ENCODE measurements at regions not wholly inside any gene's neighbourhood (a gene's known extent, or its start where the extent isn't known, plus 50 kb on each side); places are given as distances from the start of the nearest gene placed in this dataset.

- Mint-ChIP-seq H3K36me3 (ENCODE audit: insufficient read depth) (no peaks in the 10 kb centered on the region), H3K27me3 (no peaks in the 10 kb centered on the region), H3K27ac (no peak overlapping the region), H3K4me3 (ENCODE audit: low read depth) (no peak overlapping the region), H3K9me3 (ENCODE audit: low read depth) (no peaks in the 10 kb centered on the region), H3K4me1 (ENCODE audit: low read depth) (peaks cover 5% of the 10 kb centered on the region)
- no peak for DNase-seq (ENCODE audit: low spot score, unreplicated experiment)
- no peak for TF ChIP-seq CTCF (IDR thresholded peaks at IDR 0.05; ENCODE audit: unreplicated experiment)
These were observed 101.6 kb upstream of the SPATA12 start for GRCh38 chr3:56958879-56959278.

- H3K4me1 Mint-ChIP-seq (ENCODE audit: low read depth): peaks cover 3% of the 10 kb centered on the region
- TF ChIP-seq CTCF (IDR thresholded peaks at IDR 0.05; ENCODE audit: unreplicated experiment): no peak
- H3K27ac Mint-ChIP-seq: no peak overlapping the region
- no peaks in the 10 kb centered on the region for H3K36me3 Mint-ChIP-seq (ENCODE audit: insufficient read depth)
- no peak overlapping the region for H3K4me3 Mint-ChIP-seq (ENCODE audit: low read depth)
- no peaks in the 10 kb centered on the region for H3K9me3 Mint-ChIP-seq (ENCODE audit: low read depth)
- no peak for DNase-seq (ENCODE audit: low spot score, unreplicated experiment)
- no peaks in the 10 kb centered on the region for H3K27me3 Mint-ChIP-seq
These were observed 102.9 kb upstream of the SPATA12 start for GRCh38 chr3:56957522-56957921.

GRCh38 chr3:56956906-56957305 is 103.6 kb upstream of the SPATA12 start:
- no peak for TF ChIP-seq CTCF (IDR thresholded peaks at IDR 0.05; ENCODE audit: unreplicated experiment)
- no peak for DNase-seq (ENCODE audit: low spot score, unreplicated experiment)

GRCh38 chr3:56955492-56956111 is 104.9 kb upstream of the SPATA12 start:
- H3K36me3 Mint-ChIP-seq (ENCODE audit: insufficient read depth): no peaks in the 10 kb centered on the region

More at GRCh38 chr3:56956906-56957305, 103.6 kb upstream of the SPATA12 start:
- H3K27ac Mint-ChIP-seq: no peak overlapping the region
- no peaks in the 10 kb centered on the region for H3K27me3 Mint-ChIP-seq
- H3K4me1 Mint-ChIP-seq (ENCODE audit: low read depth): no peaks in the 10 kb centered on the region
- no peak overlapping the region for H3K4me3 Mint-ChIP-seq (ENCODE audit: low read depth)
- no peaks in the 10 kb centered on the region for H3K36me3 Mint-ChIP-seq (ENCODE audit: insufficient read depth)
- H3K9me3 Mint-ChIP-seq (ENCODE audit: low read depth): no peaks in the 10 kb centered on the region

GRCh38 chr3:56954125-56954524 is 106.3 kb upstream of the SPATA12 start:
- Mint-ChIP-seq H3K36me3 (ENCODE audit: insufficient read depth) (no peaks in the 10 kb centered on the region), H3K9me3 (ENCODE audit: low read depth) (no peaks in the 10 kb centered on the region), H3K27me3 (no peaks in the 10 kb centered on the region), H3K27ac (no peak overlapping the region), H3K4me1 (ENCODE audit: low read depth) (no peaks in the 10 kb centered on the region), H3K4me3 (ENCODE audit: low read depth) (no peak overlapping the region)
- no peak for TF ChIP-seq CTCF (IDR thresholded peaks at IDR 0.05; ENCODE audit: unreplicated experiment)
- DNase-seq (ENCODE audit: low spot score, unreplicated experiment): no peak

More at GRCh38 chr3:56955492-56956111, 104.9 kb upstream of the SPATA12 start:
- H3K27me3 Mint-ChIP-seq: no peaks in the 10 kb centered on the region
- TF ChIP-seq CTCF (IDR thresholded peaks at IDR 0.05; ENCODE audit: unreplicated experiment): no peak
- no peak overlapping the region for H3K27ac Mint-ChIP-seq
- no peak for DNase-seq (ENCODE audit: low spot score, unreplicated experiment)
- no peaks in the 10 kb centered on the region for H3K4me1 Mint-ChIP-seq (ENCODE audit: low read depth)
- no peaks in the 10 kb centered on the region for H3K9me3 Mint-ChIP-seq (ENCODE audit: low read depth)
- H3K4me3 Mint-ChIP-seq (ENCODE audit: low read depth): no peak overlapping the region
